Smooth muscle cell (in vitro differentiated cells): ENCODE measurements at regions not wholly inside any gene's neighbourhood (a gene's known extent, or its start where the extent isn't known, plus 50 kb on each side); places are given as distances from the start of the nearest gene placed in this dataset.

ENCODE experiments used
- DNase-seq: peaks from one replicate; lab custom pipeline; 2025; ENCODE audit not compliant: unreplicated experiment; lab: John Stamatoyannopoulos, UW
- H2AFZ ChIP-seq: fragments of 200-600 bp; sonication (generic); 2 replicates; pipeline ENCODE4 v1.6.0; 2016; ENCODE audit warnings: antibody characterized with exemption, low read depth, mild to moderate bottlenecking
- H3F3A ChIP-seq: fragments of 200-600 bp; sonication (generic); 2 replicates; pipeline ENCODE4 v1.6.0; 2017; ENCODE audit warnings: antibody characterized with exemption, low read depth
- H3K27ac ChIP-seq: fragments of 200-600 bp; sonication (generic); 2 replicates; pipeline ENCODE4 v1.5.1; 2016; ENCODE audit warnings: low read depth, mild to moderate bottlenecking
- H3K27me3 ChIP-seq: fragments of 200-600 bp; sonication (generic); 2 replicates; pipeline ENCODE4 v1.6.1; 2016; ENCODE audit warnings: low read depth, mild to moderate bottlenecking
- H3K36me3 ChIP-seq: fragments of 200-600 bp; sonication (generic); 2 replicates; pipeline ENCODE4 v1.5.1; 2016; ENCODE audit warnings: low read depth
- H3K4me1 ChIP-seq: fragments of 200-600 bp; sonication (generic); 2 replicates; pipeline ENCODE4 v1.5.1; 2016; ENCODE audit warnings: low read depth
- H3K4me2 ChIP-seq: fragments of 200-600 bp; sonication (generic); 2 replicates; pipeline ENCODE4 v1.6.0; 2016; ENCODE audit warnings: mild to moderate bottlenecking
- H3K4me3 ChIP-seq: fragments of 200-600 bp; sonication (generic); 2 replicates; pipeline ENCODE4 v1.5.1; 2016; ENCODE audit warnings: mild to moderate bottlenecking
- H3K79me2 ChIP-seq: fragments of 200-600 bp; sonication (generic); 2 replicates; pipeline ENCODE4 v1.6.0; 2016; ENCODE audit warnings: low read depth, mild to moderate bottlenecking
- H3K9ac ChIP-seq: fragments of 200-600 bp; sonication (generic); 2 replicates; pipeline ENCODE4 v1.6.0; 2016; ENCODE audit warnings: low read depth
- H3K9me3 ChIP-seq: fragments of 200-600 bp; sonication (generic); replicated peaks from 2 replicates; pipeline ENCODE4 v1.5.1; 2016; ENCODE audit warnings: low read depth
- H4K20me1 ChIP-seq: fragments of 200-600 bp; sonication (generic); 2 replicates; pipeline ENCODE4 v1.6.0; 2016; ENCODE audit warnings: low read depth
- WGBS: methylation state at CpG from one replicate; pipeline ENCODE4 v1.1.7; 2016; ENCODE audit warnings: low lambda C conversion rate; 5-methylcytosine and 5-hydroxymethylcytosine counted together
- TF ChIP-seq, protein P1 (sequence below): fragments of 200-600 bp; sonication (generic); IDR thresholded peaks from 2 replicates; pipeline ENCODE4 v1.5.1; 2017; ENCODE audit warnings: borderline replicate concordance, mild to moderate bottlenecking, antibody characterized with exemption; ENCODE audit not compliant: insufficient read depth, poor library complexity, severe bottlenecking

DNA sequence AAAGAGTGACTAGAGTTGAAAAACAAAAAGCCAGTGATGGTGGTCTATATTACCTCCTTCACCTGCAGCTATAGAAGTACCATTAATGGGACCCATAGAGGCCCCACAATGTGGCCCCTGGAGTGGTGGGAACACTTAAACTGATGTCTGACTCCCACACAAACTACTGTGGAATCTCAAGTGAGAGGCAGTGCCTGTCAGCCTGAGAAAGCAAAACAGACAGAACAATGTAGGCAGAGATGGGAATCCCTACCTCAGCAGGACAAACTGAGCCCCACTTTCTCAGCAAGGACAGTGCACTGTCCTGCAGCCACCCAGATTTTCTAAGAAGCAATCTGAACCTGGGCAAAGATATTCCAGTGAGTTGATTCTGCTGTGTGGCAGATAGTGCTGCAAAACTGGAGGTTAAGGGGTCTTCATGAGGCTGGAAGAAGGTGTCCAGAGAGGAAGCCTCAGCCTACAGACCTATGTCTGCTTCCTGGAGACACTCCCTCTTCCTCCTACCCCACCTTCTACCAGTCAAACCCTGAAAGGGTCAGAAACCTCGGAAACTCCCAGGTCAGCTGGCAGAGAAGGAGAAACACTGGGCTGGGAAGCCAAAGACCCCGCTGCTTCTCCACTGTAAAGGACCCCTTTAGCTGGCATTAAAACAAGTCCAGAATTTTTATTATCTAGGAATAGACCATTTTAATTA is 228.7 kb downstream of the C1orf94 start:
- H3K27ac ChIP-seq = no peak overlapping the region
- WGBS = 52% methylated on average over 2 of the region's 2 CpGs
- TF ChIP-seq, protein P1, sequence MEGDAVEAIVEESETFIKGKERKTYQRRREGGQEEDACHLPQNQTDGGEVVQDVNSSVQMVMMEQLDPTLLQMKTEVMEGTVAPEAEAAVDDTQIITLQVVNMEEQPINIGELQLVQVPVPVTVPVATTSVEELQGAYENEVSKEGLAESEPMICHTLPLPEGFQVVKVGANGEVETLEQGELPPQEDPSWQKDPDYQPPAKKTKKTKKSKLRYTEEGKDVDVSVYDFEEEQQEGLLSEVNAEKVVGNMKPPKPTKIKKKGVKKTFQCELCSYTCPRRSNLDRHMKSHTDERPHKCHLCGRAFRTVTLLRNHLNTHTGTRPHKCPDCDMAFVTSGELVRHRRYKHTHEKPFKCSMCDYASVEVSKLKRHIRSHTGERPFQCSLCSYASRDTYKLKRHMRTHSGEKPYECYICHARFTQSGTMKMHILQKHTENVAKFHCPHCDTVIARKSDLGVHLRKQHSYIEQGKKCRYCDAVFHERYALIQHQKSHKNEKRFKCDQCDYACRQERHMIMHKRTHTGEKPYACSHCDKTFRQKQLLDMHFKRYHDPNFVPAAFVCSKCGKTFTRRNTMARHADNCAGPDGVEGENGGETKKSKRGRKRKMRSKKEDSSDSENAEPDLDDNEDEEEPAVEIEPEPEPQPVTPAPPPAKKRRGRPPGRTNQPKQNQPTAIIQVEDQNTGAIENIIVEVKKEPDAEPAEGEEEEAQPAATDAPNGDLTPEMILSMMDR = no peak
- no peak overlapping the region for H3K4me2 ChIP-seq
- no peaks in the 10 kb centered on the region for H3K79me2 ChIP-seq
- H3K9ac ChIP-seq = no peak overlapping the region
- H3F3A ChIP-seq = no peaks in the 10 kb centered on the region
- no peak overlapping the region for H2AFZ ChIP-seq
- H3K9me3 ChIP-seq = no peaks in the 10 kb centered on the region
- DNase-seq = no peak
- no peaks in the 10 kb centered on the region for H3K36me3 ChIP-seq
- H3K4me3 ChIP-seq = no peak overlapping the region
- H3K4me1 ChIP-seq = no peaks in the 10 kb centered on the region
- no peaks in the 10 kb centered on the region for H3K27me3 ChIP-seq
- H4K20me1 ChIP-seq = no peaks in the 10 kb centered on the region

DNA sequence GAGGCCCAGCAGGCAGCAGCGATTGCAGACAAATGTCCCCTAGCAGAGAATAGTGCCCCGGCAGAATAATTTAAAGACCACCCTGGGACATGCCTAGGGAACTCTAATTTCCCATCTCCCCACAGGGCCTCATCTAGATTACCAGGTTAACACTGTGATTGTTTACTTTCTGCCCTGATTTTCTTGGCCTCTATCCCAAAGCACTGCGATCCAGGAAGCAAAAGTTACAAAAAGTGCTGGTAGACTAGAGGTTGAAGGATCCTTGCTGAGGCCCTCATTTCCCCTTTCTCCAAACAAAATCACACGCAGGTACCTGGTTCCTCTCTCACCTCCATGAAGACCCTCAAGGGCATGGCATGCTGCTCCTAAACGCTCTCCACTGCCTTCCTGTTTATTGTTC is 229.7 kb downstream of the C1orf94 start:
- Histone ChIP-seq H3K79me2 (no peaks in the 10 kb centered on the region), H3K27me3 (no peaks in the 10 kb centered on the region), H3K9ac (no peak overlapping the region), H3K36me3 (no peaks in the 10 kb centered on the region), H2AFZ (no peak overlapping the region), H3K4me3 (no peak overlapping the region), H3K4me1 (no peaks in the 10 kb centered on the region), H3K4me2 (no peak overlapping the region), H3K27ac (no peak overlapping the region), H4K20me1 (no peaks in the 10 kb centered on the region), H3K9me3 (no peaks in the 10 kb centered on the region), H3F3A (no peaks in the 10 kb centered on the region)
- 71% methylated on average over 5 of the region's 5 CpGs for WGBS
- TF ChIP-seq, protein P1 = no peak
- no peak for DNase-seq

DNA sequence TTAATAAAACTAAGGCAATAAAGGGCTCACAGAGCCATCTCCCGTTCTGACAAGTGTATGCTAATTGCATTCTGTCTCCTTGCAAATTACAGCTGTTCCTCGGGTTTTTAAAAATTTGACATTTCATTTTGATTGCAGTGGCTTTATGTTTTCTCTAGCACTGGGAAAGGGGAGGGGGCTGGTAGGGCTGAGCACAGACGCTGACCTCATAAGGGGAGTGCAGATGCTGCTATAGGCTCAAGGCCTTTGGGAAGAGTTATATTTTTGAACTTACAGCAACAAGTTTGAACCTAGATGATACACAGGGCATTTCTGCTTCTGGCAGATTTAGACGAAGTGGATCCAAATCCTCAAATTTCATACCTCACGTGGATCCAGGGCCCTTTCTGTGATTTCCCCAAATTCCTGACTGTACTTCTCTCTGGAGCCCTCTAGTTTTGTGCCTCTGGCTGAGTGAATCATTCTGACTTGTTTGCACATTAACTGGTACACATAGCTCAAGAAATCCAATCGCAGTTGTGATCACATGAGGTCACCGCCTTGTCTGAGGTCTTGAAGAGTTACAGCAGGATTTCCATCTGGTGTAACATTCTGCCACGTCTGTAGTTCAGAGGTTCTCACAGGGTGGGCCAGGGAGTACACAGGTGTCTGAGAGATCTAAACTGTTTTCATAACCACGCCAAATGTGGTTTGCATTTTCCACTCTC is 230.3 kb downstream of the C1orf94 start:
- WGBS = 78% methylated on average over 9 of the region's 9 CpGs

More for the DNA sequence above, 230.3 kb downstream of the C1orf94 start:
- no peaks in the 10 kb centered on the region for H3K9me3 ChIP-seq
- no peaks in the 10 kb centered on the region for H3K79me2 ChIP-seq
- H3K27me3 ChIP-seq = no peaks in the 10 kb centered on the region
- H4K20me1 ChIP-seq = no peaks in the 10 kb centered on the region
- TF ChIP-seq, protein P1 = no peak
- H2AFZ ChIP-seq = no peak overlapping the region
- H3K4me1 ChIP-seq = no peaks in the 10 kb centered on the region
- H3K27ac ChIP-seq = no peak overlapping the region
- no peaks in the 10 kb centered on the region for H3F3A ChIP-seq
- no peak overlapping the region for H3K4me2 ChIP-seq
- no peak overlapping the region for H3K9ac ChIP-seq
- H3K36me3 ChIP-seq = no peaks in the 10 kb centered on the region
- no peak for DNase-seq
- no peak overlapping the region for H3K4me3 ChIP-seq
